Parathyroid adenoma (tissue), 2 donors: ENCODE measurements at regions not wholly inside any gene's neighbourhood (a gene's known extent, or its start where the extent isn't known, plus 50 kb on each side); places are given as distances from the start of the nearest gene placed in this dataset.

Experiments used
- H2AFZ ChIP-seq: fragments of 300-600 bp; sonication (generic); one replicate; pipeline ENCODE4 v1.7.0; 2017; ENCODE audit warnings: antibody characterized with exemption, mild to moderate bottlenecking
- H3K27ac ChIP-seq: fragments of 300-600 bp; sonication (generic); one replicate; pipeline ENCODE4 v1.7.0; 2017
- H3K27me3 ChIP-seq: fragments of 300-600 bp; sonication (generic); one replicate; pipeline ENCODE4 v1.7.0; 2017; ENCODE audit warnings: low read length; ENCODE audit not compliant: control insufficient read depth, insufficient read depth
- H3K36me3 ChIP-seq: fragments of 300-600 bp; sonication (generic); one replicate; pipeline ENCODE4 v1.7.0; 2017; ENCODE audit warnings: low read length; ENCODE audit not compliant: control insufficient read depth, insufficient read depth
- H3K4me1 ChIP-seq: fragments of 300-600 bp; sonication (generic); one replicate; pipeline ENCODE4 v1.7.0; 2017; ENCODE audit warnings: control low read depth
- H3K4me2 ChIP-seq: fragments of 300-600 bp; sonication (generic); one replicate; pipeline ENCODE4 v1.7.0; 2017; ENCODE audit warnings: low read length
- H3K4me3 ChIP-seq: fragments of 300-600 bp; sonication (generic); one replicate; pipeline ENCODE4 v1.7.0; 2017; ENCODE audit warnings: low read depth, low read length
- H3K79me2 ChIP-seq: fragments of 300-600 bp; sonication (generic); one replicate; pipeline ENCODE4 v1.7.0; 2017; ENCODE audit warnings: control low read depth
- H3K9ac ChIP-seq: fragments of 300-600 bp; sonication (generic); one replicate; pipeline ENCODE4 v1.7.0; 2017; ENCODE audit warnings: mild to moderate bottlenecking
- H3K9me3 ChIP-seq: fragments of 300-600 bp; sonication (generic); one replicate; pipeline ENCODE4 v1.7.0; 2017; ENCODE audit warnings: low read length; ENCODE audit not compliant: control insufficient read depth
- TF ChIP-seq, protein P1 (sequence below): fragments of 300-600 bp; sonication (generic); IDR thresholded peaks from one replicate; pipeline ENCODE4 v1.7.0; 2017; ENCODE audit warnings: antibody characterized with exemption, mild to moderate bottlenecking
- donor health status: primary hyperparathyroidism.

DNA sequence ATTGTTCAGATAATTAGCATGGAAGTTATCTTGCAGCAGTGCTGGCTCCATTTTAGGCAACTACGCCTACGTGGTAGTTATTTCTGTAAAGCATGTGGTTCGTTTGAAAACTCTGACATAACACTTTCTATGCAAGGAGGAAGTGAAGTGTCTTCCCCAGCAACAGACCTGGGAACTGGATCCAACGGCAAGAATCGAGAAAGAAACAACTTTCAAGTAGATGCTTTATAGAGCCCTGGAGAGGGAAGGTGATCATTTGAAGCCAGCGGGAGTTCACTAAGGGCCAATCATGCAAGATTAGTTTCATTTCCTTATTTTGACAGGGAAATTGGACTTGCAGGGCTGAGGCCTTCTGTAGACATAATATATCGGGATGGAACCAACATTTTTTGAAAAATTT is 218.3 kb downstream of the ACKR3 start:
- Histone ChIP-seq H3K27ac (no peak overlapping the region), H3K4me1 (no peaks in the 10 kb centered on the region)

DNA sequence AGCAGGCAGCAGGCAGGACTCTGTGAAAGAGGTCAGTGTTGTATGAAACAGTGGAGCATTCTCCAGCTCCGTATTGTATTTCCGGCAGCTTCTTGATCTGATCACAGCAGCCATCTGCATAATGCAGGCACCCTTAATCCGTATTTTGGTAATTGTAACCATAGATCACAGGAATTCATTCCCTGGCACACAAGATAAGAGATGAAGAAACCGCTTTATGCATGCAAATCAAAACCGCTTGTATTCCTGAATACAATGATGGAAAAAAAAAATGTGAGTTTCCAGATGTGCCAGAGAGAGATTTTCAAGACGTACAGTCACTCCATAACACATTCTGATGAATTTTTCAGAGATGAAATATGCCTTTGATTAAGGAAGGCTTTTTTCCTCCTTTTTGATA is 221.3 kb downstream of the ACKR3 start:
- Histone ChIP-seq H3K9me3 (no peaks in the 10 kb centered on the region), H3K36me3 (no peaks in the 10 kb centered on the region), H3K9ac (no peak overlapping the region), H3K27ac (no peak overlapping the region), H3K79me2 (no peaks in the 10 kb centered on the region), H3K4me1 (no peaks in the 10 kb centered on the region), H3K4me3 (no peak overlapping the region), H3K4me2 (no peak overlapping the region), H2AFZ (no peak overlapping the region), H3K27me3 (no peaks in the 10 kb centered on the region)
- TF ChIP-seq, protein P1, sequence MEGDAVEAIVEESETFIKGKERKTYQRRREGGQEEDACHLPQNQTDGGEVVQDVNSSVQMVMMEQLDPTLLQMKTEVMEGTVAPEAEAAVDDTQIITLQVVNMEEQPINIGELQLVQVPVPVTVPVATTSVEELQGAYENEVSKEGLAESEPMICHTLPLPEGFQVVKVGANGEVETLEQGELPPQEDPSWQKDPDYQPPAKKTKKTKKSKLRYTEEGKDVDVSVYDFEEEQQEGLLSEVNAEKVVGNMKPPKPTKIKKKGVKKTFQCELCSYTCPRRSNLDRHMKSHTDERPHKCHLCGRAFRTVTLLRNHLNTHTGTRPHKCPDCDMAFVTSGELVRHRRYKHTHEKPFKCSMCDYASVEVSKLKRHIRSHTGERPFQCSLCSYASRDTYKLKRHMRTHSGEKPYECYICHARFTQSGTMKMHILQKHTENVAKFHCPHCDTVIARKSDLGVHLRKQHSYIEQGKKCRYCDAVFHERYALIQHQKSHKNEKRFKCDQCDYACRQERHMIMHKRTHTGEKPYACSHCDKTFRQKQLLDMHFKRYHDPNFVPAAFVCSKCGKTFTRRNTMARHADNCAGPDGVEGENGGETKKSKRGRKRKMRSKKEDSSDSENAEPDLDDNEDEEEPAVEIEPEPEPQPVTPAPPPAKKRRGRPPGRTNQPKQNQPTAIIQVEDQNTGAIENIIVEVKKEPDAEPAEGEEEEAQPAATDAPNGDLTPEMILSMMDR = no peak

More for the DNA sequence above, 218.3 kb downstream of the ACKR3 start:
- TF ChIP-seq, protein P1 = no peak
- Histone ChIP-seq H3K4me2 (no peak overlapping the region), H2AFZ (no peak overlapping the region), H3K9me3 (no peaks in the 10 kb centered on the region), H3K27me3 (no peaks in the 10 kb centered on the region), H3K4me3 (no peak overlapping the region), H3K36me3 (no peaks in the 10 kb centered on the region), H3K9ac (no peak overlapping the region), H3K79me2 (no peaks in the 10 kb centered on the region)

DNA sequence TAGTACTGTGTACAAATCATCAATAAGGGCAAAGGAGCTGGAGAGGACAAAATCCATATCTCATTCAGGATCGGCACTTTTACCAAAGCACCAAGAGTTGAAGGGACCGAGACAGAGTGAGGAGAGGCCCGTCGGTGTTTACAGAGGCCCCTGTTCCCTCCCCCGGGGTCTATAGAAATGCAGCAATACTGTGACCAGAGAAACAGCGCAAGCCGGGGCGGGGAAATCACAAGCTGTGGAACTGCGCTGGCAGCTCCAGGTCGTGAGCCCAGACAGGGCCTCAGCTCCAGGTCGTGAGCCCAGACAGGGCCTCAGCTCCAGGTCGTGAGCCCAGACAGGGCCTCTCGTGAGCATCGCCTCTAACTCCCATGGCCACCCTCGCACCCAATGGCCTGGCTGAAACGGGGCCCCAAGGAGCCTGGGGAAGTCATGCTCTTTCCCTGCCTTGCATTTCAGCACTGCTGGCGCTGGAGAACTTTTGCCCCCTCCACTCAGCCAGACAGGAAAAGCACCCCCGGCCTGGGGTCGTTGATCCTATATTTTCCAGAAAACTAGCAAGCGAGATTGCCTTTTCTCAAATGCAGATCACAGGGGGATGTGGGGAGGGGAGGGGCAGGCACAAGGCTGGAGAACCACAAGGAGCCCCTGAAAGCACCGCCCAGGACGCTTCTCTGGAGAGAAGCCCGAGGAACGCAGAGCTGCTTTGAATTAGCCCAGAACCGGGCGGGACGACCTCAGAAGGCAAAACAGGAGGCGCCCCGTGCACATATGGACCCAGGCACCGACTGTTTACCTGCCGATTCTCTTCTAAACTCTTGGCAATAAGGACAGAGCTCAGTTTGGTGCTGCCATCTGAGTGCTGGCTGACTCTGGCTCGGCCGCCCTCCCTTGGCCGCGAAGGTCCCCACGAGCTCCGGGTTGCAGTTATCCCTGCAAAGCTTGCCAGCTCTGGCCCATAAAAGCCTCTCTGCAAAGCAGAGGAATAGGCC is 223.7 kb downstream of the ACKR3 start:
- TF ChIP-seq, protein P1 = no peak
- Histone ChIP-seq H3K27me3 (no peaks in the 10 kb centered on the region), H3K36me3 (no peaks in the 10 kb centered on the region), H3K4me1 (no peaks in the 10 kb centered on the region), H3K79me2 (no peaks in the 10 kb centered on the region), H3K27ac (no peak overlapping the region), H3K9me3 (no peaks in the 10 kb centered on the region), H3K4me2 (no peak overlapping the region), H2AFZ (no peak overlapping the region), H3K9ac (no peak overlapping the region), H3K4me3 (no peak overlapping the region)

DNA sequence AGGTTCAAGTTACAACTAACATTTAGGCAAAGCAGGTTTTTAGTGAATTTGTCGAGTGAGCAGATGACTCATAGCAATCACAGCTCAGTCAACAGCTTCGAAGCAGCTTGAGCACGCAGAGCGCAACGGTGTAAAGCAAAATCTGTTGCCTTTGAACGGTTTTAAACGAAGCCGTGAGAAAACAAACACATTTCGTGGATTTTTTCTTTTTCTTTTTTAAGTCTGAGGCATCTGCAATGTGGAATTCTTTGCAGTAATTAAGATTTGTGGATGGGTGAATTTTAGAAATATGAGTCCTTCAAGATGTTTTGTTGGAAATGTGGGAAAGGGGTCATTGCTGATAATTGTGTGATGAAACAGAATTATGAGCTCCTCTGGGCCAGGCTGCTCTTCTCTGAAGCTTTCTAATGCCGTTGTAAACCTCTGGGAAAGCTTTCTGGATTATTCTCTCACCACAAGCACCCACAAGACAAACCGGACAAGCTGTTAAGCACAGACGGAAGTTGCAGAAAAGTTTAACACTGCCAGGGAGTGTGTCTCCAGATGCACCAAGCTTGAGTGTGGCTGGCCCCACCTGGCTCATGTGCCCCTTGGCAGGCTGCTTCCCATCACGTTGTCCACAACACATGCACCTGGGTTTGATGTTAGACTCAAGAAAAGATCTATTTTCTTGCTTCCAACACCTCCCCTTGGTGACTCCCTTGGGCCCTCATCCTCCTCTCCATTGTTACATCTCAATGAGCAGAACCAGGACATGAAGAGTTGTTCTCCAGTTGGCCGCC is 224.7 kb downstream of the ACKR3 start:
- no peaks in the 10 kb centered on the region for H3K4me1 ChIP-seq
- H3K9me3 ChIP-seq = no peaks in the 10 kb centered on the region
- no peak overlapping the region for H3K27ac ChIP-seq
- H3K27me3 ChIP-seq = no peaks in the 10 kb centered on the region
- H3K79me2 ChIP-seq = no peaks in the 10 kb centered on the region
- H3K4me2 ChIP-seq = no peak overlapping the region
- no peak overlapping the region for H2AFZ ChIP-seq
- TF ChIP-seq, protein P1 = no peak
- no peaks in the 10 kb centered on the region for H3K36me3 ChIP-seq
- no peak overlapping the region for H3K9ac ChIP-seq
- H3K4me3 ChIP-seq = no peak overlapping the region
